LNCAP (cell line): ENCODE measurements at regions not wholly inside any gene's neighbourhood (a gene's known extent, or its start where the extent isn't known, plus 50 kb on each side); places are given as distances from the start of the nearest gene placed in this dataset.

Source experiments
- CTCF ChIP-seq: fragments of 450-650 bp; IDR thresholded peaks from 2 replicates; pipeline ENCODE4 v1.5.1; 2017; ENCODE audit warnings: mild to moderate bottlenecking

- no peak for TF ChIP-seq CTCF
Observed at GRCh38 chr4:178066338-178066941, 624.2 kb upstream of the AGA start.

DNA sequence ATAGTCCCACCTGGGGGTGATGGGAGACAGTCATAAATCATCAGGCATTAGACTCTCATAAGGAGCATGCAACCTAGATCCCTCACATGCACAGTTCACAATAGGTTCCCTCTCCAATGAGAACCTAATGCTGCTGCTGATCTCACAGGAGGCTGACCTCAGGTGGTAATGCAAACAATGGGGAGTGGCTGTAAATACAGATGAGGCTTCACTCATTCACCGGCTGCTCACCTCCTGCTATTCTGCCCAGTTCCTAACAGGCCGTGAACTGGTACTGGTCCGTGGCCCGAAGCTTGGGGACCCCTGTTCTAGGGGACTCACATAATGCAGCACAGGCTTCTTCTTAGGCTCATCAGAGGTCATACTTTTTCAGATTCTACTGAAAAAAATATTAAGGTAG lies 625.9 kb upstream of the AGA start:
- no peak for TF ChIP-seq CTCF

DNA sequence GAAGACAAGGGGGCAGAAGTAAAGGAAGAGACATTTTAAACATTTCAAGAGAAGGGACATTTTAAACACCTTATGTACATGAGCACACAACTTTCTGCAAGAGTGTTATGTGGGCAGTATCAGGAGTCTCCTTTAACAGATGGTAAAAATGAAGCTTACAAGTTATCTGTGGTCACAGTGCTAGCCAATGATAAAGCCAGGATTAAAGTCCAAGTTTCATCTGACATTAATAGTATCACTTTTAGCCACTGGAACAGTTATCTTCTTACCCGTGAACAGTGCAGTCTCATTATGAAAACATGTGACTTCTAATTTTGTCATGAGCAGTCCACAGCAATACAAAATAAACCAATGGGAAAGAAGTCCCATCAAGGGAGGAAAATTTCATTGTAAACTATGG lies 627.9 kb upstream of the AGA start:
- TF ChIP-seq CTCF: no peak

DNA sequence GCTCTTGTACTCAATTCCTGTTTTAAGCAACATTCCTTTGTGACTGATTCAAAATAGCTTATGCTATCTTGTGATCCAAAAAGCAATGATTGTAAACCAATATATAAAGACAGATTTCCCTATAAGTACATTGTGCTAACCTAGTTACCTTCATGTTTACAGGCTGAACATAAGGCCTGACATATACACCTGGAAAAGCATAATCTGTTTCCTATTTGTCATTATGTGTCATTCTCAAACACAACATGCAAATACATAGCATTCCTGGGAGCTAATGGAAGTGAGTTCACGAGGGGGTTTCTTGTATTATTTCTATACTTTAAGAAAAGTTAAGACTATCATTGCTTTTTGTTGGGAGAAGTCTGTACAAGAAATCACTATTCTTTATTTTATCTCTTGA lies 638.1 kb upstream of the AGA start:
- no peak for TF ChIP-seq CTCF

DNA sequence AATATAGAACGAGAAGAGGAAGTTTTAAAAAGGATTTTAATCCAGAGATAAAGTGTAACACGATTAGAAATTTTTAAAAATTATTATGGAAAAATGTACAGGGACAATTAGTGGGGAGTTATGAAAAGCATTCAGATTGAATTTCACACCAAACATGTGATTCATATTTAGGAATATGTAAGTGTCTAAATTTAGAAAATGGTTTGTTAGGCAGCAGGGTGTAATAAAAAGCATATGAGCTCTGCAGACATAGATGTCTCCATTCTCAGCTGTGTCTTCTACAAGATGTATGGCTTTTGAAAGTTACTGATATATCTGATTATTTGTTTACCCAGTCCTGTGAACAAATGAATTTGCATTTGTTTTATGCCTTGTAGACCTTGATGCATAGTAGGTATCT lies 638.9 kb upstream of the AGA start:
- TF ChIP-seq CTCF: no peak

DNA sequence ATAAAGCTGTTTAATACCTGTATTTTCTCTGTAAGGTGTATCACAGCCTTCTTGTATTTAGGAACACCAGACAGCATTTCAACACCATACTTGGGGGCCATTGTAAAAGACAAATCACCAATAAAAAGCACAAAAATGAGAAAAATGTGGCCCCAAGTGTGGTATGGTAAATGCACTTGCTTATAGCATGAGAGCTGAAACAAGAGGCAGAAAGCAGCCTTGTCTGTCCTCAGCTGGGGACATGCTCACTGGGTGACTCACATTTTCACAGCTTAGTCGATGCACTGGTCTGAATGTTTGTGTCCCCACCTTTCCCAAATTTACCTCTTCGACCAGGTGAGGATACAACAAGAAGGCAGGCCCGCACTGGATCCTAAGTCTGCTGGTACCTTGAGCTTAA lies 639.7 kb upstream of the AGA start:
- TF ChIP-seq CTCF: no peak

- TF ChIP-seq CTCF: no peak
Observed at GRCh38 chr4:178082906-178083305, 640.7 kb upstream of the AGA start.

DNA sequence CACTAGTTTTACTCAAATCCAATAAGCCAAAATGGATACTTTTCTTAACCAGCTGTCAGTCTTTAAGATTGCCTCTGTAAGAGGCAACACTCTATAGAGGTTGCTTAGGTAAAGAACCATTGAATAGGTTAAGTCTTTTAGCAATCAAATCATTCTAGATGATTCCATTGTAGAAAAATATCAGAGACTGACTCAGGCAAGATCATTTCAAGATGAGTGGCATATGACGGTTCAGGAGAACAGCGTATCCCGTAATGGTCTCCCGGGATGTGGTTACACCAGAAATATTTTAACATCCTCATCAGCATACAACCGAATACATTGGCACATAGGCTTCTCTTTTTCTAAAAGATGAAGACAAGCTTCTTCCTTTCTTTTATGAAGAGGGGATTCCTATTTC lies 641.7 kb upstream of the AGA start:
- TF ChIP-seq CTCF: no peak
